Trophoblast cell (in vitro differentiated cells and primary cell): ENCODE measurements at regions not wholly inside any gene's neighbourhood (a gene's known extent, or its start where the extent isn't known, plus 50 kb on each side); places are given as distances from the start of the nearest gene placed in this dataset.

Experiments used
- DNase-seq, 2 donors: peaks; one replicate each; pipeline ENCODE4 v3.0.0-alpha.2; 2016
- H2AFZ ChIP-seq: 2 replicates; pipeline ENCODE4 v1.6.1; 2013; ENCODE audit warnings: low read length, moderate library complexity, mild to moderate bottlenecking; ENCODE audit not compliant: insufficient read depth, poor library complexity
- H2AK5ac ChIP-seq: 2 replicates; pipeline ENCODE4 v1.6.1; 2013; ENCODE audit warnings: mild to moderate bottlenecking, low read length
- H2BK120ac ChIP-seq: 2 replicates; pipeline ENCODE4 v1.6.1; 2013; ENCODE audit warnings: low read length, mild to moderate bottlenecking, moderate library complexity; ENCODE audit not compliant: insufficient read depth, poor library complexity
- H2BK12ac ChIP-seq: 2 replicates; pipeline ENCODE4 v1.6.1; 2013; ENCODE audit warnings: mild to moderate bottlenecking, low read length, moderate library complexity
- H2BK5ac ChIP-seq: 2 replicates; pipeline ENCODE4 v1.6.1; 2013; ENCODE audit warnings: low read length, low read depth, moderate library complexity, mild to moderate bottlenecking; ENCODE audit not compliant: poor library complexity
- H3K14ac ChIP-seq: 2 replicates; pipeline ENCODE4 v1.6.1; 2013; ENCODE audit warnings: mild to moderate bottlenecking, low read length
- H3K18ac ChIP-seq: 2 replicates; pipeline ENCODE4 v1.6.1; 2013; ENCODE audit warnings: mild to moderate bottlenecking, low read length
- H3K23ac ChIP-seq: 2 replicates; pipeline ENCODE4 v1.6.1; 2013; ENCODE audit warnings: low read length
- H3K27ac ChIP-seq: 2 replicates; pipeline ENCODE4 v1.5.1; 2013; ENCODE audit warnings: low read depth, mild to moderate bottlenecking, inconsistent platforms, low read length, moderate library complexity
- H3K27me3 ChIP-seq: 2 replicates; pipeline ENCODE4 v1.6.1; 2013; ENCODE audit warnings: inconsistent platforms, mild to moderate bottlenecking, low read length, moderate library complexity; ENCODE audit not compliant: insufficient read depth
- H3K36me3 ChIP-seq, 2 experiments: 1 replicate in 1 of 2; 2 replicates in 1 of 2; pipeline ENCODE4 v1.6.1; 2013; ENCODE audit warnings: low read length in 2 of 2, mild to moderate bottlenecking in 2 of 2, moderate library complexity in 1 of 2; ENCODE audit not compliant: insufficient read depth in 2 of 2, control insufficient read depth in 1 of 2
- H3K4ac ChIP-seq: 2 replicates; pipeline ENCODE4 v1.6.1; 2013; ENCODE audit warnings: low read depth, mild to moderate bottlenecking, low read length, moderate library complexity
- H3K4me1 ChIP-seq, 2 experiments: 1 replicate in 1 of 2; 2 replicates in 1 of 2; pipeline ENCODE4 v1.6.1; 2013; ENCODE audit warnings: low read length in 2 of 2, mild to moderate bottlenecking in 2 of 2, moderate library complexity in 1 of 2; ENCODE audit not compliant: insufficient read depth in 2 of 2, control insufficient read depth in 1 of 2
- H3K4me2 ChIP-seq: 2 replicates; pipeline ENCODE4 v1.6.1; 2013; ENCODE audit warnings: inconsistent platforms, mild to moderate bottlenecking, low read length, moderate library complexity
- H3K4me3 ChIP-seq: 2 replicates; pipeline ENCODE4 v1.5.1; 2013; ENCODE audit warnings: mild to moderate bottlenecking, low read depth, low read length, inconsistent platforms
- H3K79me1 ChIP-seq: one replicate; pipeline ENCODE4 v1.6.1; 2013; ENCODE audit warnings: low read length
- H3K79me2 ChIP-seq: 2 replicates; pipeline ENCODE4 v1.6.1; 2013; ENCODE audit warnings: low read length, mild to moderate bottlenecking; ENCODE audit not compliant: control insufficient read depth, insufficient read depth, poor library complexity
- H3K9ac ChIP-seq: 2 replicates; pipeline ENCODE4 v1.6.1; 2013; ENCODE audit warnings: mild to moderate bottlenecking, low read length
- H3K9me3 ChIP-seq: 2 replicates; pipeline ENCODE4 v1.6.1; 2013; ENCODE audit warnings: low read depth, mild to moderate bottlenecking, control low read depth, inconsistent platforms, low read length; ENCODE audit not compliant: insufficient read depth
- H4K12ac ChIP-seq: 2 replicates; pipeline ENCODE4 v1.6.1; 2013; ENCODE audit warnings: low read depth, mild to moderate bottlenecking, low read length, moderate library complexity
- H4K8ac ChIP-seq: 2 replicates; pipeline ENCODE4 v1.6.1; 2013; ENCODE audit warnings: low read depth, mild to moderate bottlenecking, low read length, moderate library complexity
- H4K91ac ChIP-seq: one replicate; pipeline ENCODE4 v1.6.1; 2013; ENCODE audit warnings: low read depth, mild to moderate bottlenecking, low read length, moderate library complexity
- whole genome bisulfite sequencing: extraction: QIAGEN DNeasy Blood & Tissue Kit; methylation state at CpG from one replicate; pipeline ENCODE4 v1.1.7; 2013; ENCODE audit warnings: missing lambda C conversion rate; ENCODE audit not compliant: insufficient read length, insufficient coverage; ENCODE audit errors: extremely low coverage; 5-methylcytosine and 5-hydroxymethylcytosine counted together

- no peak overlapping the region for H3K18ac ChIP-seq
- H4K8ac ChIP-seq, result no peak overlapping the region
- H2AK5ac ChIP-seq, result no peak overlapping the region
- no CpG with 5 or more reads among the region's 1 CpG for WGBS
- H3K4me1 ChIP-seq, result no peaks in the 10 kb centered on the region
- no peak overlapping the region for H3K4me3 ChIP-seq
- H2BK120ac ChIP-seq, result no peak overlapping the region
- H3K9ac ChIP-seq, result no peak overlapping the region
- H3K23ac ChIP-seq, result no peak overlapping the region
- no peaks in the 10 kb centered on the region for H3K9me3 ChIP-seq
- no peak overlapping the region for H3K4me2 ChIP-seq
- H3K4ac ChIP-seq, result no peak overlapping the region
- H2BK12ac ChIP-seq, result no peak overlapping the region
- no peak overlapping the region for H4K12ac ChIP-seq
- no peaks in the 10 kb centered on the region for H3K36me3 ChIP-seq
- no peaks in the 10 kb centered on the region for H3K79me1 ChIP-seq
- no peak overlapping the region for H3K14ac ChIP-seq
- no peak overlapping the region for H2BK5ac ChIP-seq
- H3K27me3 ChIP-seq, result no peaks in the 10 kb centered on the region
- DNase-seq, result no peak
- H3K27ac ChIP-seq, result no peak overlapping the region
- H3K79me2 ChIP-seq, result no peaks in the 10 kb centered on the region
- H2AFZ ChIP-seq, result no peak overlapping the region
- no peak overlapping the region for H4K91ac ChIP-seq
Observed at GRCh38 chr4:114773339-114773738, 174.7 kb downstream of the UGT8 start.
